ENCODE measurements at regions not wholly inside any gene's neighbourhood (a gene's known extent, or its start where the extent isn't known, plus 50 kb on each side); places are given as distances from the start of the nearest gene placed in this dataset.

DNA sequence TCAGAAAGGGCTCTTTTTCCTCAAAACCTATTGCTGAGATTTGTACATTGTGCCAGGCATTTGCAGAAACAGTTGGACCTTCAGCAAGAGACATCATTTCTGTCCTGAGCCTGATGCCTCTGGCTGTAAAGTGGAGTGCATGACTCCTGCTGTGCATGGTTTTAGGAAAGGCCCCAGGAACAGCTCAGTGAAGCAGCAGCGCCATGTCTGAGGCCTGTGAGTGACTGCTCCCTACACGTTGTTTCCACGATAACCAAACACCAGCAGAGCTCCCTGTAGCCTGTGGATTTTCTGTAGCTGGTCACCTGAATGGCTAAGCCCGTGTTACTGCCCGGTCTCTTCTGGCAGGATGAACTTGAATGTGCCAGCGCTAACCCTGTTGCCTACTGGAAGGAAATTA, 232.5 kb downstream of the TFAP2C start:
- no peaks in the 10 kb centered on the region for H3K4me1 ChIP-seq
- no peaks in the 10 kb centered on the region for H3K9me3 ChIP-seq
- H3K27ac ChIP-seq, result no peak overlapping the region
- no peaks in the 10 kb centered on the region for H3K36me3 ChIP-seq
- ATAC-seq (no peak), DNase-seq (no peak)
- intact Hi-C loops (cut with DNase I), result no loop called here
- no peak overlapping the region for H3K4me3 ChIP-seq
- TF ChIP-seq, protein P1, sequence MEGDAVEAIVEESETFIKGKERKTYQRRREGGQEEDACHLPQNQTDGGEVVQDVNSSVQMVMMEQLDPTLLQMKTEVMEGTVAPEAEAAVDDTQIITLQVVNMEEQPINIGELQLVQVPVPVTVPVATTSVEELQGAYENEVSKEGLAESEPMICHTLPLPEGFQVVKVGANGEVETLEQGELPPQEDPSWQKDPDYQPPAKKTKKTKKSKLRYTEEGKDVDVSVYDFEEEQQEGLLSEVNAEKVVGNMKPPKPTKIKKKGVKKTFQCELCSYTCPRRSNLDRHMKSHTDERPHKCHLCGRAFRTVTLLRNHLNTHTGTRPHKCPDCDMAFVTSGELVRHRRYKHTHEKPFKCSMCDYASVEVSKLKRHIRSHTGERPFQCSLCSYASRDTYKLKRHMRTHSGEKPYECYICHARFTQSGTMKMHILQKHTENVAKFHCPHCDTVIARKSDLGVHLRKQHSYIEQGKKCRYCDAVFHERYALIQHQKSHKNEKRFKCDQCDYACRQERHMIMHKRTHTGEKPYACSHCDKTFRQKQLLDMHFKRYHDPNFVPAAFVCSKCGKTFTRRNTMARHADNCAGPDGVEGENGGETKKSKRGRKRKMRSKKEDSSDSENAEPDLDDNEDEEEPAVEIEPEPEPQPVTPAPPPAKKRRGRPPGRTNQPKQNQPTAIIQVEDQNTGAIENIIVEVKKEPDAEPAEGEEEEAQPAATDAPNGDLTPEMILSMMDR (IDR thresholded peaks at IDR 0.05), result no peak
- peaks cover 10% of the 10 kb centered on the region for H3K27me3 ChIP-seq (ENCODE audit: low read depth)

DNA sequence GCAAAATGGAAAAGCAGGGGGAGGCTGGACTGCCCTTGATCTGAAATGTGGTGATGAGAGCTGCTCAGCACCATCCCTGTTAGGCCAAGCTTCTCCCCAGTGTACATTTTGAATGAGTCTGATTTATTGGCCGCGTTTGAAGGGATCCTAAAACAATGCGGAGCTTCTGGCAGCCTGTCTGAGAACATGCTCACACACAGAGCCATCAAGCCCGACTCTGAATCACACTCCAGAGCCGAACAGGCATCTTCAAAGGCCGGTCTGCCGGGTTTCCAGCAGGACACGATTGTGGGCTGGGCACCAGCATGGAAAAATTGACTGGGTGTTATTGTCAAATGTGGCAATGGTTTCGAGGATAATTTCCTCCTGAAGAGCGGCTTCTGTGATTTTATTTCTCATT, 235.9 kb downstream of the TFAP2C start:
- TF ChIP-seq, protein P1 (IDR thresholded peaks at IDR 0.05), result no peak
- H3K27ac ChIP-seq, result no peak overlapping the region

DNA sequence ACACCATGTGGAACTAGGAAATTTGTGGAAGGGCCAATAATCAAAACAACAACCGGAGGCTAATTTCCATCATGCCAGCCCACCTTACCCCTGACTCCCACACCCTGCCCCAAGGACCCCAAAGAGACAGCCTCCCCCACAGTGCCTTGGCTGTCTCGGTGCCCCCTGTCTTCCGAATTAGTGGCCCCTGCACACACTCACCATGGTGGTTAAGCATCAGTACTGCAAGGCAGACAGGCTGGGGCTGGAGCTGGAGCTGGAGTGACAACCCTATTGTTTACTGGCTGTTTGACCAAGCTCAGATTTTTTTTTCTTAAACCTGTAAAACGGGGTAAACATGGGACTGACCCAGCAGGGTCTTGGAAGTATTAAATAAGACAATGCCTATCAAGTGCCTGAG, 238.0 kb downstream of the TFAP2C start:
- no peaks in the 10 kb centered on the region for H3K9me3 ChIP-seq
- ATAC-seq, result no peak
- H3K27me3 ChIP-seq (ENCODE audit: low read depth), result peaks cover 7% of the 10 kb centered on the region
- no peaks in the 10 kb centered on the region for H3K4me1 ChIP-seq
- intact Hi-C loops (cut with DNase I), result no loop called here
- TF ChIP-seq, protein P1 (IDR thresholded peaks at IDR 0.05), result no peak
- H3K4me3 ChIP-seq, result no peak overlapping the region
- H3K27ac ChIP-seq, result no peak overlapping the region
- H3K36me3 ChIP-seq, result no peaks in the 10 kb centered on the region
- no peak for DNase-seq

More for the DNA sequence above, 235.9 kb downstream of the TFAP2C start:
- Histone ChIP-seq H3K9me3 (no peaks in the 10 kb centered on the region), H3K27me3 (ENCODE audit: low read depth) (peaks cover 7% of the 10 kb centered on the region), H3K4me3 (no peak overlapping the region), H3K36me3 (no peaks in the 10 kb centered on the region), H3K4me1 (no peaks in the 10 kb centered on the region)
- DNase-seq (no peak), ATAC-seq (no peak)
- intact Hi-C loops (cut with DNase I), result no loop called here

DNA sequence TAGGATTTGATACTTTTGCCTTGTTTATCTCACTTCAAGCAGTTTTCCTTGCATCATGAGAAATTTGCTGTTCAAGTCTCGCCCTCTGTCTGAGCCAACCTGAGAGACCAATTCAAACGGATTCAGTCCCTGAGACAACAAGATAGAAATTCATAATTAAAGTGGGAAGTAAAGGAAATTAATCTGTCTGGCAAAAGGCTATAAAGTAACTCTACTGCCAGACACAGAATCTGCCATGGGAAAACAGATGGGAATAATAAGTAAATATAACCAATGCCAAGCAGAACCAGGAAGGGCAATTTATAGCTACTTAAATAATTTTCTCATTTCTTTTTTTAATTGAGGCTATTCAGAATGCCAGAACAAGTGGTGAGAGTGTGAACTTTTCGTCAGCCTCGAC, 239.6 kb downstream of the TFAP2C start:
- TF ChIP-seq, protein P1 (IDR thresholded peaks at IDR 0.05), result no peak
- DNase-seq, result no peak
- no peak for ATAC-seq
- H3K9me3 ChIP-seq, result no peaks in the 10 kb centered on the region
- H3K27me3 ChIP-seq (ENCODE audit: low read depth), result peaks cover 2% of the 10 kb centered on the region
- no peak overlapping the region for H3K27ac ChIP-seq
- H3K36me3 ChIP-seq, result no peaks in the 10 kb centered on the region
- no peak overlapping the region for H3K4me3 ChIP-seq
- no peaks in the 10 kb centered on the region for H3K4me1 ChIP-seq
- intact Hi-C loops (cut with DNase I), result no loop called here

DNA sequence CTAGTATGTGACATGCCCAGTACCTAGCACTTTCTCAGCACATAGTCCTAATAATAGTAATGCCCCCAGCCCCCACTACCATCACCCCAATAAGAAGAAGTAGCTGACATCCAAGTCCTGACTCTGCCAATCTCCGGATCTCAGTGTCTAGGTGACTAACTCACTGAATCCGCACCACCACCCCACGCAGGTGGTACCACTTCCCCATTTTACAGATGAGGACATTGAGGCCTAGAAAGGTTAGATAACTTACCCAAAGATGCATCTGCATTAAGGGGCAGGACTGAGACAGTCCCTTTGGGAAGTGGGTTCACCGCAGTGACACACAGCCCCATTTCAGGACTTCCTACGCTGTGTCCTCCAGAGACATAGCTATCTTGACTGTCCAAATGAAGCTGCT, 241.2 kb downstream of the TFAP2C start:
- no peak for DNase-seq
- TF ChIP-seq, protein P1 (IDR thresholded peaks at IDR 0.05), result no peak

DNA sequence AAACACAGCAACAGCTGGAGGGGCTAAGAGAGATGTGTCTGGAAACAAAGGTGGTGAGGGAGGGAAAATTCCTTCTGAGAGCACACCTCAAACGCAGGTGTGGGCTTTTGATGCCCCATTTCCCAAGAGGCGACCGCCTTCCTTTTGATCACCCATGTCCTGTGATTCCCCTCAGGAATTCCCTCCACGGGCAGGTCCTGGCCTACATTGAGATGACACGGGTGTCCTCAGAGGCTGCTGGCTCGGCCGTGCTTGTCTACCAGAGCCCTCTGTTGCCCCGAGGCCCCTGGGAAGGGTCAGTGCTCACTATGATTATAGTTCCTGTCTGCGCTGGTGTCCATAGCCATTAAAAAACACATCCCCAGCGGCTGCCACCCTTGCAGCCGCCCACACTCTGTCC, 242.6 kb downstream of the TFAP2C start:
- H3K36me3 ChIP-seq, result no peaks in the 10 kb centered on the region
- intact Hi-C loops (cut with DNase I), result no loop called here
- no peak for ATAC-seq
- DNase-seq, result no peak
- no peak overlapping the region for H3K27ac ChIP-seq
- no peak overlapping the region for H3K4me3 ChIP-seq
- H3K4me1 ChIP-seq, result no peaks in the 10 kb centered on the region
- no peaks in the 10 kb centered on the region for H3K27me3 ChIP-seq (ENCODE audit: low read depth)
- TF ChIP-seq, protein P1 (IDR thresholded peaks at IDR 0.05), result no peak
- H3K9me3 ChIP-seq, result no peaks in the 10 kb centered on the region

More for the DNA sequence above, 241.2 kb downstream of the TFAP2C start:
- Histone ChIP-seq H3K9me3 (no peaks in the 10 kb centered on the region), H3K27me3 (ENCODE audit: low read depth) (no peaks in the 10 kb centered on the region), H3K27ac (no peak overlapping the region), H3K4me1 (no peaks in the 10 kb centered on the region), H3K4me3 (no peak overlapping the region), H3K36me3 (no peaks in the 10 kb centered on the region)
- ATAC-seq, result no peak
- intact Hi-C loops (cut with DNase I), result no loop called here

Data from lower lobe of right lung (tissue), 2 donors.